C4-2B (cell line): ENCODE measurements at regions not wholly inside any gene's neighbourhood (a gene's known extent, or its start where the extent isn't known, plus 50 kb on each side); places are given as distances from the start of the nearest gene placed in this dataset.

ENCODE experiments used
- H3K27ac ChIP-seq: fragments of 450-650 bp; 2 replicates; pipeline ENCODE4 v1.5.1; 2017
- CTCF ChIP-seq: fragments of 450-650 bp; conservative IDR thresholded peaks from 2 replicates; pipeline ENCODE4 v1.5.1; 2017; ENCODE audit warnings: mild to moderate bottlenecking
- ZFX ChIP-seq: fragments of 450-650 bp; IDR thresholded peaks from 2 replicates; pipeline ENCODE4 v1.6.1; 2017

- no peak overlapping the region for H3K27ac ChIP-seq
- TF ChIP-seq CTCF (no peak), ZFX (no peak)
Observed at GRCh38 chr1:29651684-29652665, 415.7 kb downstream of the PTPRU start.

GRCh38 chr1:29651246-29651645 lies 414.9 kb downstream of the PTPRU start:
- TF ChIP-seq CTCF (no peak), ZFX (no peak)
- no peak overlapping the region for H3K27ac ChIP-seq

GRCh38 chr1:29650476-29650875 lies 414.2 kb downstream of the PTPRU start:
- H3K27ac ChIP-seq, result no peak overlapping the region
- TF ChIP-seq CTCF (no peak), ZFX (no peak)

GRCh38 chr1:29650041-29650400 lies 413.7 kb downstream of the PTPRU start:
- no peak overlapping the region for H3K27ac ChIP-seq
- no peak for TF ChIP-seq CTCF
- no peak for TF ChIP-seq ZFX

GRCh38 chr1:29649189-29650040 lies 413.1 kb downstream of the PTPRU start:
- H3K27ac ChIP-seq, result no peak overlapping the region
- TF ChIP-seq CTCF, result no peak
- TF ChIP-seq ZFX, result no peak

- no peak overlapping the region for H3K27ac ChIP-seq
- no peak for TF ChIP-seq CTCF
- no peak for TF ChIP-seq ZFX
Observed at GRCh38 chr1:29648798-29649188, 412.5 kb downstream of the PTPRU start.

GRCh38 chr1:29648026-29648425 lies 411.7 kb downstream of the PTPRU start:
- H3K27ac ChIP-seq, result no peak overlapping the region
- TF ChIP-seq ZFX, result no peak
- no peak for TF ChIP-seq CTCF
